ENCODE measurements at regions not wholly inside any gene's neighbourhood (a gene's known extent, or its start where the extent isn't known, plus 50 kb on each side); places are given as distances from the start of the nearest gene placed in this dataset.

GRCh38 chr11:70687716-70688115 is 289.4 kb downstream of the CTTN start:
- TF ChIP-seq CTCF (IDR thresholded peaks at IDR 0.05) (no peak), POLR2A (IDR thresholded peaks at IDR 0.05) (no peak), EP300 (IDR thresholded peaks at IDR 0.05) (no peak)
